Calu3 (cell line): ENCODE measurements at regions not wholly inside any gene's neighbourhood (a gene's known extent, or its start where the extent isn't known, plus 50 kb on each side); places are given as distances from the start of the nearest gene placed in this dataset.

Experiments
- BruUV-seq: library from RNA; stranded (reverse); fragments of 400-500 nt; replicated peaks from 2 replicates; lab custom pipeline; 2021; lab: Mats Ljungman, UMichigan
- CTCF ChIA-PET: fragments of 300-600 bp; sonication (Branson Sonifier 250); formaldehyde crosslinking; loops from one replicate; lab custom pipeline; 2022; ENCODE audit warnings: antibody characterized with exemption; lab: Charles Lee
- DNase-seq: peaks from one replicate; pipeline ENCODE4 v3.0.0; 2022
- H3K27ac Mint-ChIP-seq: one replicate; pipeline ENCODE4 v1.8.0; 2022; ENCODE audit warnings: mixed read lengths; ENCODE audit not compliant: unreplicated experiment
- H3K27me3 Mint-ChIP-seq: one replicate; pipeline ENCODE4 v1.8.0; 2022; ENCODE audit warnings: mixed read lengths; ENCODE audit not compliant: unreplicated experiment
- H3K36me3 Mint-ChIP-seq: one replicate; pipeline ENCODE4 v1.8.0; 2022; ENCODE audit warnings: mild to moderate bottlenecking, moderate library complexity, mixed read lengths; ENCODE audit not compliant: insufficient read depth, unreplicated experiment
- H3K4me1 Mint-ChIP-seq: one replicate; pipeline ENCODE4 v1.8.0; 2022; ENCODE audit warnings: mild to moderate bottlenecking, low read depth, mixed read lengths; ENCODE audit not compliant: unreplicated experiment
- H3K4me3 Mint-ChIP-seq: one replicate; pipeline ENCODE4 v1.8.0; 2022; ENCODE audit warnings: mild to moderate bottlenecking, low read depth, moderate library complexity, mixed read lengths; ENCODE audit not compliant: unreplicated experiment
- H3K9me3 Mint-ChIP-seq: one replicate; pipeline ENCODE4 v1.8.0; 2022; ENCODE audit warnings: low read depth, mixed read lengths; ENCODE audit not compliant: unreplicated experiment
- intact Hi-C: fragments of 100-400 bp; cut with micrococcal nuclease; formaldehyde crosslinking; loops from one replicate; pipeline ENCODE4 v1.10.0; 2022; ENCODE audit not compliant: unreplicated experiment
- TF ChIP-seq, protein P1 (sequence below): fragments of 200-600 bp; IDR thresholded peaks from one replicate; pipeline ENCODE4 v1.8.0; 2022; ENCODE audit warnings: antibody characterized with exemption; ENCODE audit not compliant: unreplicated experiment

- intact Hi-C loops = no loop called here
- no peak overlapping the region for H3K27ac Mint-ChIP-seq
Observed at GRCh38 chr14:40296821-40297220, 864.6 kb upstream of the FBXO33 start.

GRCh38 chr14:40292664-40293063, 860.4 kb upstream of the FBXO33 start:
- Mint-ChIP-seq H3K36me3 (no peaks in the 10 kb centered on the region), H3K27me3 (no peaks in the 10 kb centered on the region), H3K4me3 (no peak overlapping the region), H3K4me1 (no peaks in the 10 kb centered on the region), H3K27ac (no peak overlapping the region), H3K9me3 (peaks cover 10% of the 10 kb centered on the region)
- intact Hi-C loops = no loop called here
- CTCF ChIA-PET = interaction anchor here (0.6 kb wide), 1 partner anchor 191 kb away, joined by 4 read pairs; no protein-coding TSS in a partner anchor
- DNase-seq = no peak
- no TSS peak for BruUV-seq
- TF ChIP-seq, protein P1, sequence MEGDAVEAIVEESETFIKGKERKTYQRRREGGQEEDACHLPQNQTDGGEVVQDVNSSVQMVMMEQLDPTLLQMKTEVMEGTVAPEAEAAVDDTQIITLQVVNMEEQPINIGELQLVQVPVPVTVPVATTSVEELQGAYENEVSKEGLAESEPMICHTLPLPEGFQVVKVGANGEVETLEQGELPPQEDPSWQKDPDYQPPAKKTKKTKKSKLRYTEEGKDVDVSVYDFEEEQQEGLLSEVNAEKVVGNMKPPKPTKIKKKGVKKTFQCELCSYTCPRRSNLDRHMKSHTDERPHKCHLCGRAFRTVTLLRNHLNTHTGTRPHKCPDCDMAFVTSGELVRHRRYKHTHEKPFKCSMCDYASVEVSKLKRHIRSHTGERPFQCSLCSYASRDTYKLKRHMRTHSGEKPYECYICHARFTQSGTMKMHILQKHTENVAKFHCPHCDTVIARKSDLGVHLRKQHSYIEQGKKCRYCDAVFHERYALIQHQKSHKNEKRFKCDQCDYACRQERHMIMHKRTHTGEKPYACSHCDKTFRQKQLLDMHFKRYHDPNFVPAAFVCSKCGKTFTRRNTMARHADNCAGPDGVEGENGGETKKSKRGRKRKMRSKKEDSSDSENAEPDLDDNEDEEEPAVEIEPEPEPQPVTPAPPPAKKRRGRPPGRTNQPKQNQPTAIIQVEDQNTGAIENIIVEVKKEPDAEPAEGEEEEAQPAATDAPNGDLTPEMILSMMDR = no peak

More at GRCh38 chr14:40296821-40297220, 864.6 kb upstream of the FBXO33 start:
- DNase-seq = no peak
- no TSS peak for BruUV-seq
- H3K27me3 Mint-ChIP-seq = no peaks in the 10 kb centered on the region
- CTCF ChIA-PET = no interaction called here
- H3K4me3 Mint-ChIP-seq = no peak overlapping the region
- peaks cover 14% of the 10 kb centered on the region for H3K9me3 Mint-ChIP-seq
- no peaks in the 10 kb centered on the region for H3K4me1 Mint-ChIP-seq
- no peaks in the 10 kb centered on the region for H3K36me3 Mint-ChIP-seq
- TF ChIP-seq, protein P1 = no peak

GRCh38 chr14:40282196-40282595, 850.0 kb upstream of the FBXO33 start:
- no peak for DNase-seq
- Mint-ChIP-seq H3K9me3 (peaks cover 6% of the 10 kb centered on the region), H3K36me3 (no peaks in the 10 kb centered on the region), H3K4me1 (no peaks in the 10 kb centered on the region), H3K27me3 (no peaks in the 10 kb centered on the region), H3K4me3 (no peak overlapping the region), H3K27ac (no peak overlapping the region)
- CTCF ChIA-PET = no interaction called here
- intact Hi-C loops = no loop called here
- BruUV-seq = no TSS peak
- TF ChIP-seq, protein P1 = no peak

GRCh38 chr14:40280652-40281051, 848.4 kb upstream of the FBXO33 start:
- no TSS peak for BruUV-seq
- Mint-ChIP-seq H3K4me1 (no peaks in the 10 kb centered on the region), H3K36me3 (no peaks in the 10 kb centered on the region), H3K27ac (no peak overlapping the region), H3K27me3 (no peaks in the 10 kb centered on the region), H3K4me3 (no peak overlapping the region), H3K9me3 (peaks cover 8% of the 10 kb centered on the region)
- DNase-seq = no peak
- TF ChIP-seq, protein P1 = no peak
- CTCF ChIA-PET = no interaction called here
- intact Hi-C loops = no loop called here
